ENCODE measurements at regions not wholly inside any gene's neighbourhood (a gene's known extent, or its start where the extent isn't known, plus 50 kb on each side); places are given as distances from the start of the nearest gene placed in this dataset.

DNA sequence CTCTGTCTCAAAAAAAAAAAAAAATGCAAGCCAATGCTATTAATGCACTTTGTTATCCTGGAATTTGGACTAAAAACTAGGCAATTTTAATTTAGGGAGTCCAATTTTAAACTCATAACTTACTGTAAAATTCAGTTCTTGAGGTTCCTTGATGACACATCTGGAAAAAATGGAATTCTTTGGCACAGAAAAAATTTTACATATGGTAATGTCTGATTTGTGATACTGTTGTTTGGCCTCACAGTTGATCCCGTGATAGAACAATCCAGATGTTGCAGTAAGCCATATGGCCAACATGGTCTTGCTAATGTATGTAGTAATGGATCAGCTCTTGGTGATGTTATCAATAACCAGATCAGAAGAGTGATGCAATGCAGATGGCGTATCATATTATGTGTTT lies 1089.8 kb downstream of the FLRT2 start:
- no peak for DNase-seq (ENCODE audit: low spot score in 2 of 2)
- WGBS, 2 donors, result 63 to 75% methylated on average over 2 of the region's 2 CpGs
- no peak for TF ChIP-seq CTCF (IDR thresholded peaks at IDR 0.05)
- TF ChIP-seq POLR2A (IDR thresholded peaks at IDR 0.05), result no peak
- intact Hi-C loops (cut with DNase I; ENCODE audit: low total_unique reads), result no loop called here
- no peak overlapping the region for H3K4me3 ChIP-seq (ENCODE audit: low read depth, poor library complexity, severe bottlenecking)

GRCh38 chr14:86613786-86614185 lies 1083.8 kb downstream of the FLRT2 start:
- intact Hi-C loops (cut with DNase I; ENCODE audit: low total_unique reads), result no loop called here
- DNase-seq (ENCODE audit: low spot score in 2 of 2), result no peak
- TF ChIP-seq POLR2A (IDR thresholded peaks at IDR 0.05) (no peak), CTCF (IDR thresholded peaks at IDR 0.05) (no peak)
- H3K4me3 ChIP-seq (ENCODE audit: low read depth, poor library complexity, severe bottlenecking), result no peak overlapping the region
- WGBS, 2 donors, result 35 to 38% methylated on average over 1 of the region's 1 CpG

DNA sequence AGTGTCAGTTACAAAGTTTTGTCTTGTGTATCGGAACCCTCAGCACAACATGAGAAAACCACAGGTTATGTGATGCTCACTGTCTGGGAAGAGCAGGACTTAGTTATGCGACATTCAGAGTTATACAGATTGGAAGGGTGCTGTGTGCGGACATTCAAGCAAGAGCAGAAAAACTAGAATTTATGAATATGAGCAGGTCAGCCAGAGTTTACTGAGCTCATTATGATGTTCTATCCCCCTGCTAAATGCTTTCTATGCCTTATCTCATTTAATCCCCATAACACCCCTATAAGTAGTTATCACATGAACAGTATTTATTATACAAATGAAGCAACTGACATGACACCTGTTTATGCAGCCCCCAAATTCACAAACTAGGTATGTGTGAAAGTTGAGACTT lies 1083.2 kb downstream of the FLRT2 start:
- intact Hi-C loops (cut with DNase I; ENCODE audit: low total_unique reads), result no loop called here
- H3K4me3 ChIP-seq (ENCODE audit: low read depth, poor library complexity, severe bottlenecking), result no peak overlapping the region
- DNase-seq (ENCODE audit: low spot score in 2 of 2), result no peak
- no peak for TF ChIP-seq CTCF (IDR thresholded peaks at IDR 0.05)
- no peak for TF ChIP-seq POLR2A (IDR thresholded peaks at IDR 0.05)
- WGBS, 2 donors, result 69 to 91% methylated on average over 3 of the region's 3 CpGs

DNA sequence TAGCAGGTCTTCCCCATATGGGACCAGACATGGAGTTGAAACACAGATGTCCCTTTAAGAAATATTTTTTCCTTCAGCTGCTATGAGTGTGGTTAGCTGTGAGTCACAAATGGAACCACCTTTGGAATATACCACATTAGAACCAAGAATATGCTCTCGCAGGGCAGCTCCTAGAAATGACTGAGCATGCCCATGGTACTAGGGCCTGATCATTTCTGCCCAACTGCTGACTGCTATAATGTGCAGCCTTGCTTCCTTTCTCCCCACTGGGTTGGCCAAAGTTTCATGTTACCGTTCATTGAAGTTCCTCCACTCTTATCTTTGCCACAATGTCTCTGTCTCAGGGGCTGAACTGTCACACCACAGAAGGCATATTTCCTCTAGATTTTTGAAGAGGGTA lies 1074.6 kb downstream of the FLRT2 start:
- intact Hi-C loops (cut with DNase I; ENCODE audit: low total_unique reads), result no loop called here

DNA sequence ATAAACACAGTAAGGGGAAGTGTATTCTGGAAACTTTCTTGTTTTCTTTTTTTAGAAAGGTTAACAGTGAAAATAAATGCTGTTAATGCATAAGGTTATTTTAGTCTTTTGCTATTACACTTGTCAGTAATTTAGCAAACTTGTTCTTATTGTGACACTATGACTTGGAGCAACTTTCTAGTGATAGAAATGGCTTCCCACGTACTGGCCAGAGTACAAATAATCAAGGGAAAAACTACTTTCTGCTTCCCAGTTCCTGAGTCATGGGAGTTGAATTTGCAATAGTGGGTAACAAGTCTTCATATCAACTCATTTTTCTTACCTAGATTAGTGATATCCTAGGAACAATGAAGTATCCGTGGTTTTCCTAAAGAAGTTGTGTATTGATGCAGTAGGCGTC lies 1072.3 kb downstream of the FLRT2 start:
- 80 to 83% methylated on average over 3 of the region's 3 CpGs for WGBS, 2 donors
- TF ChIP-seq CTCF (IDR thresholded peaks at IDR 0.05) (no peak), POLR2A (IDR thresholded peaks at IDR 0.05) (no peak)
- no peak for DNase-seq (ENCODE audit: low spot score in 2 of 2)
- intact Hi-C loops (cut with DNase I; ENCODE audit: low total_unique reads), result no loop called here
- H3K4me3 ChIP-seq (ENCODE audit: low read depth, poor library complexity, severe bottlenecking), result no peak overlapping the region

More for the DNA sequence above, 1074.6 kb downstream of the FLRT2 start:
- no peak for DNase-seq (ENCODE audit: low spot score in 2 of 2)
- TF ChIP-seq POLR2A (IDR thresholded peaks at IDR 0.05) (no peak), CTCF (IDR thresholded peaks at IDR 0.05) (no peak)
- WGBS, 2 donors, result 77 to 86% methylated on average over 2 of the region's 2 CpGs
- no peak overlapping the region for H3K4me3 ChIP-seq (ENCODE audit: low read depth, poor library complexity, severe bottlenecking)

DNA sequence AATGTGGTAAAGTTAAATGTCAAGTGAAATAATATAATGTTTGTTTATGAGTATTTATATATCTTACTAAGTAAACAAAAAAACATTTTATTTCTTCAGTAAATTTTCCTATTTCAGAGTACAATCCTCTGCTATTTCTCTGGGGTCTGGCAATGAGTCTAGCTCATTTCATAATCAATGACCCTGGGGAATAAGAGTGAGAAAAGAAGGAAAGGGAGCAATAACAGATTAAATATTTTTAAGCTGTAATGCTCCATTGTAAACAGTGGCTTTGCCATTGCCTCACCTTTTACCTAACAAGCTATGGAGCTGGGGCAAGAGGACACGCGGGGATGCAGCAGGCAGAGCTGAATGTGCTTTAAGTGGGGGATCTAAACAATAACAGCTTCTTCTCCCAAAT lies 1071.9 kb downstream of the FLRT2 start:
- intact Hi-C loops (cut with DNase I; ENCODE audit: low total_unique reads), result no loop called here
- no peak overlapping the region for H3K4me3 ChIP-seq (ENCODE audit: low read depth, poor library complexity, severe bottlenecking)
- no peak for DNase-seq (ENCODE audit: low spot score in 2 of 2)
- WGBS, 2 donors, result 86 to 94% methylated on average over 2 of the region's 2 CpGs
- no peak for TF ChIP-seq CTCF (IDR thresholded peaks at IDR 0.05)
- TF ChIP-seq POLR2A (IDR thresholded peaks at IDR 0.05), result no peak
